ENCODE measurements at regions not wholly inside any gene's neighbourhood (a gene's known extent, or its start where the extent isn't known, plus 50 kb on each side); places are given as distances from the start of the nearest gene placed in this dataset.

GRCh38 chr14:46074061-46074460 lies 577.5 kb downstream of the RPL10L start:
- TF ChIP-seq CTCF (IDR thresholded peaks at IDR 0.05; ENCODE audit: unreplicated experiment): no peak
- Mint-ChIP-seq H3K36me3 (ENCODE audit: insufficient read depth, unreplicated experiment) (no peaks in the 10 kb centered on the region), H3K4me3 (ENCODE audit: low read depth, unreplicated experiment) (no peak overlapping the region), H3K27me3 (ENCODE audit: unreplicated experiment) (no peaks in the 10 kb centered on the region), H3K9me3 (ENCODE audit: low read depth, unreplicated experiment) (no peaks in the 10 kb centered on the region), H3K4me1 (ENCODE audit: low read depth, unreplicated experiment) (no peaks in the 10 kb centered on the region), H3K27ac (ENCODE audit: unreplicated experiment) (no peak overlapping the region)
- no TSS peak for BruUV-seq (replicated peaks)
- CTCF ChIA-PET: no interaction called here
- DNase-seq: no peak
- intact Hi-C loops (cut with micrococcal nuclease; ENCODE audit: unreplicated experiment): no loop called here

- BruUV-seq (replicated peaks): no TSS peak
- Mint-ChIP-seq H3K27me3 (ENCODE audit: unreplicated experiment) (no peaks in the 10 kb centered on the region), H3K27ac (ENCODE audit: unreplicated experiment) (no peak overlapping the region), H3K36me3 (ENCODE audit: insufficient read depth, unreplicated experiment) (no peaks in the 10 kb centered on the region), H3K4me3 (ENCODE audit: low read depth, unreplicated experiment) (no peak overlapping the region), H3K4me1 (ENCODE audit: low read depth, unreplicated experiment) (no peaks in the 10 kb centered on the region), H3K9me3 (ENCODE audit: low read depth, unreplicated experiment) (peaks cover 3% of the 10 kb centered on the region)
- intact Hi-C loops (cut with micrococcal nuclease; ENCODE audit: unreplicated experiment): no loop called here
- DNase-seq: no peak
- CTCF ChIA-PET: no interaction called here
- no peak for TF ChIP-seq CTCF (IDR thresholded peaks at IDR 0.05; ENCODE audit: unreplicated experiment)
Observed at GRCh38 chr14:46063872-46064271, 587.7 kb downstream of the RPL10L start.

GRCh38 chr14:46058964-46059563 lies 592.5 kb downstream of the RPL10L start:
- BruUV-seq (replicated peaks): no TSS peak
- Mint-ChIP-seq H3K36me3 (ENCODE audit: insufficient read depth, unreplicated experiment) (no peaks in the 10 kb centered on the region), H3K27me3 (ENCODE audit: unreplicated experiment) (no peaks in the 10 kb centered on the region), H3K9me3 (ENCODE audit: low read depth, unreplicated experiment) (peaks cover 5% of the 10 kb centered on the region), H3K4me1 (ENCODE audit: low read depth, unreplicated experiment) (no peaks in the 10 kb centered on the region), H3K27ac (ENCODE audit: unreplicated experiment) (no peak overlapping the region), H3K4me3 (ENCODE audit: low read depth, unreplicated experiment) (no peak overlapping the region)
- TF ChIP-seq CTCF (IDR thresholded peaks at IDR 0.05; ENCODE audit: unreplicated experiment): no peak
- DNase-seq: no peak
- CTCF ChIA-PET: no interaction called here
- intact Hi-C loops (cut with micrococcal nuclease; ENCODE audit: unreplicated experiment): no loop called here

GRCh38 chr14:46057799-46058198 lies 593.8 kb downstream of the RPL10L start:
- BruUV-seq (replicated peaks): no TSS peak
- H3K36me3 Mint-ChIP-seq (ENCODE audit: insufficient read depth, unreplicated experiment): no peaks in the 10 kb centered on the region
- no peak for DNase-seq
- TF ChIP-seq CTCF (IDR thresholded peaks at IDR 0.05; ENCODE audit: unreplicated experiment): no peak
- intact Hi-C loops (cut with micrococcal nuclease; ENCODE audit: unreplicated experiment): no loop called here
- CTCF ChIA-PET: no interaction called here
- H3K4me1 Mint-ChIP-seq (ENCODE audit: low read depth, unreplicated experiment): no peaks in the 10 kb centered on the region
- H3K27me3 Mint-ChIP-seq (ENCODE audit: unreplicated experiment): no peaks in the 10 kb centered on the region
- no peak overlapping the region for H3K27ac Mint-ChIP-seq (ENCODE audit: unreplicated experiment)
- no peak overlapping the region for H3K4me3 Mint-ChIP-seq (ENCODE audit: low read depth, unreplicated experiment)
- peaks cover 4% of the 10 kb centered on the region for H3K9me3 Mint-ChIP-seq (ENCODE audit: low read depth, unreplicated experiment)

Measured in Calu3 (cell line).